Endothelial cell of umbilical vein (primary cell): ENCODE measurements at regions not wholly inside any gene's neighbourhood (a gene's known extent, or its start where the extent isn't known, plus 50 kb on each side); places are given as distances from the start of the nearest gene placed in this dataset.

ENCODE experiments used
- BruUV-seq: library from RNA; stranded (reverse); fragments of 400-500 nt; replicated peaks from 2 replicates; lab custom pipeline; 2021; lab: Mats Ljungman, UMichigan
- CTCF ChIA-PET: fragments of 300-600, 350-600 bp; sonication (Branson Sonifier 250); formaldehyde crosslinking; loops from one replicate; lab custom pipeline; 2021; ENCODE audit warnings: antibody characterized with exemption, inconsistent platforms; lab: Charles Lee
- POLR2A ChIA-PET: fragments of 300-600, 350-600 bp; sonication (Branson Sonifier 250); formaldehyde crosslinking; loops from one replicate; lab custom pipeline; 2021; ENCODE audit warnings: antibody characterized with exemption, inconsistent platforms; lab: Charles Lee
- DNase-seq: peaks from one replicate; pipeline ENCODE4 v3.0.0-alpha.2; 2011; ENCODE audit warnings: low read depth, low spot score
- FAIRE-seq: peaks from 2 replicates; lab custom pipeline; 2011; peaks lifted over from hg19 to GRCh38; lab: Jason Lieb, UNC
- H2AFZ ChIP-seq: 2 replicates; pipeline ENCODE4 v1.6.0; 2012; ENCODE audit warnings: low read depth, low read length, control low read depth, inconsistent platforms
- H3K27ac ChIP-seq: 2 replicates; pipeline ENCODE4 v1.5.1; 2011; ENCODE audit warnings: low read depth, mild to moderate bottlenecking, control low read depth, low read length, moderate library complexity; ENCODE audit not compliant: insufficient read depth
- H3K27me3 ChIP-seq, 2 experiments: 2 replicates each; pipeline versions ENCODE4 v1.6.0 to v1.6.1; 2011; ENCODE audit warnings: low read length in 2 of 2, mixed read lengths in 1 of 2; ENCODE audit not compliant: control insufficient read depth in 2 of 2, insufficient read depth in 2 of 2
- H3K36me3 ChIP-seq, 2 experiments: 2 replicates in 1 of 2; 3 replicates in 1 of 2; pipeline ENCODE4 v1.5.1; 2011; ENCODE audit warnings: low read length in 2 of 2, mild to moderate bottlenecking in 1 of 2, moderate library complexity in 1 of 2; ENCODE audit not compliant: control insufficient read depth in 2 of 2, insufficient read depth in 2 of 2; ENCODE audit errors: extremely low read depth in 1 of 2
- H3K4me1 ChIP-seq: 3 replicates; pipeline ENCODE4 v1.5.1; 2011; ENCODE audit warnings: mild to moderate bottlenecking, low read length; ENCODE audit not compliant: control insufficient read depth, insufficient read depth; ENCODE audit errors: extremely low read depth
- H3K4me2 ChIP-seq: 2 replicates; pipeline ENCODE4 v1.6.1; 2011; ENCODE audit warnings: low read length, control low read depth, mixed read lengths; ENCODE audit not compliant: insufficient read depth
- H3K4me3 ChIP-seq, 3 experiments: fragments of 200-600 bp in 1 of 3; sonication (generic), shearing (Covaris generic) in 1 of 3; replicated peaks in 1 of 3; 2 replicates each; pipeline ENCODE4 v1.5.1; 2011 to 2016; ENCODE audit warnings: control low read depth in 3 of 3, low read length in 3 of 3, mild to moderate bottlenecking in 2 of 3, inconsistent platforms in 1 of 3, low read depth in 1 of 3, moderate library complexity in 1 of 3; ENCODE audit not compliant: insufficient read depth in 1 of 3
- H3K79me2 ChIP-seq: 2 replicates; pipeline ENCODE4 v1.6.0; 2012; ENCODE audit warnings: low read length, inconsistent platforms; ENCODE audit not compliant: control insufficient read depth, insufficient read depth
- H3K9ac ChIP-seq: replicated peaks from 2 replicates; pipeline ENCODE3; 2011; ENCODE audit warnings: low read length, control low read depth; ENCODE audit not compliant: insufficient read depth; ENCODE audit errors: extremely low read depth
- H3K9me1 ChIP-seq: replicated peaks from 3 replicates; pipeline ENCODE4 v1.6.0; 2011; ENCODE audit warnings: mild to moderate bottlenecking, low read length; ENCODE audit not compliant: control insufficient read depth, insufficient read depth; ENCODE audit errors: extremely low read depth
- H3K9me3 ChIP-seq: replicated peaks from 2 replicates; pipeline ENCODE4 v1.5.1; 2012; ENCODE audit warnings: low read length, inconsistent platforms; ENCODE audit not compliant: control insufficient read depth, insufficient read depth
- H4K20me1 ChIP-seq: replicated peaks from 2 replicates; pipeline ENCODE3; 2011; ENCODE audit warnings: mild to moderate bottlenecking, low read length; ENCODE audit not compliant: control insufficient read depth, insufficient read depth; ENCODE audit errors: extremely low read depth
- CTCF ChIP-seq, 2 donors: IDR thresholded peaks; 1 replicate in 1 of 2; 2 replicates in 1 of 2; pipeline ENCODE4 v1.5.1; 2011; ENCODE audit warnings: low read length in 2 of 2, mild to moderate bottlenecking in 2 of 2, moderate library complexity in 2 of 2, control low read depth in 1 of 2, inconsistent platforms in 1 of 2, low read depth in 1 of 2; ENCODE audit not compliant: insufficient read depth in 1 of 2; ENCODE audit errors: extremely low read depth in 1 of 2
- EZH2 ChIP-seq: IDR thresholded peaks from 2 replicates; pipeline ENCODE4 v1.6.1; 2012; ENCODE audit warnings: borderline replicate concordance, low read depth, mild to moderate bottlenecking, moderate library complexity, low read length, inconsistent platforms; ENCODE audit not compliant: severe bottlenecking
- FOS ChIP-seq: IDR thresholded peaks from 2 replicates; pipeline ENCODE4 v1.6.1; 2011; ENCODE audit warnings: mild to moderate bottlenecking, low read length, moderate library complexity, borderline replicate concordance; ENCODE audit not compliant: insufficient read depth
- GATA2 ChIP-seq: IDR thresholded peaks from 2 replicates; pipeline ENCODE4 v1.7.0; 2011; ENCODE audit warnings: low read depth, mild to moderate bottlenecking, moderate library complexity, mixed read lengths, low read length; ENCODE audit not compliant: insufficient read length, insufficient read depth
- JUN ChIP-seq: IDR thresholded peaks from 2 replicates; pipeline ENCODE4 v1.6.1; 2011; ENCODE audit warnings: borderline replicate concordance, low read depth; ENCODE audit not compliant: insufficient read length, insufficient read depth
- MYC ChIP-seq: IDR thresholded peaks from one replicate; pipeline ENCODE4 v1.6.1; 2011; ENCODE audit warnings: mild to moderate bottlenecking, low read depth, low read length
- POLR2A ChIP-seq: IDR thresholded peaks from 2 replicates; pipeline ENCODE4 v1.6.1; 2012; ENCODE audit warnings: low read depth, mild to moderate bottlenecking, control low read depth, low read length
- POLR2AphosphoS5 ChIP-seq: IDR thresholded peaks from 2 replicates; pipeline ENCODE4 v1.6.1; 2012; ENCODE audit warnings: low read depth, mild to moderate bottlenecking, control low read depth, low read length, moderate library complexity; ENCODE audit not compliant: insufficient read depth
- dilution Hi-C: fragments of 300-500 bp; cut with MboI; formaldehyde crosslinking; loops from one replicate; pipeline ENCODE4 v1.15.0; 2019; ENCODE audit warnings: low sequenced_read_pairs; ENCODE audit not compliant: extremely low pct_ligation_motif_present
- intact Hi-C: fragments of 100-400 bp; cut with micrococcal nuclease; formaldehyde crosslinking; loops from one replicate; pipeline ENCODE4 v1.10.0; 2022
- TF ChIP-seq, protein P1 (sequence below): IDR thresholded peaks from 2 replicates; pipeline ENCODE4 v1.6.1; 2011; ENCODE audit not compliant: insufficient read depth, insufficient read length

- H3K9ac ChIP-seq = no peak overlapping the region
- H3K27me3 ChIP-seq = no peaks in the 10 kb centered on the region
- FAIRE-seq (peak; percentile 63), DNase-seq (peak; percentile 69)
- peak overlapping the region; percentile 50 for H3K27ac ChIP-seq
- peak; percentile 77 for TF ChIP-seq GATA2
- TF ChIP-seq FOS = peak; percentile 56
- peak; percentile 66 for TF ChIP-seq POLR2AphosphoS5
- no peak for TF ChIP-seq EZH2
- dilution Hi-C loops (no loop called here), intact Hi-C loops (loop anchor here (1.0 kb wide), 2 partner anchors 16 to 38 kb away; no protein-coding TSS in a partner anchor)
- H3K36me3 ChIP-seq = no peaks in the 10 kb centered on the region
- ChIA-PET CTCF (interaction anchor here (0.7 to 2.3 kb wide), 2 partner anchors 22 to 95 kb away, joined by 5 to 6 read pairs; no protein-coding TSS in a partner anchor), POLR2A (no interaction called here)
- no peaks in the 10 kb centered on the region for H4K20me1 ChIP-seq
- H2AFZ ChIP-seq = no peak overlapping the region
- H3K4me2 ChIP-seq = peak overlapping the region; percentile 6
- no peaks in the 10 kb centered on the region for H3K9me3 ChIP-seq
- H3K9me1 ChIP-seq = no peaks in the 10 kb centered on the region
- H3K79me2 ChIP-seq = no peaks in the 10 kb centered on the region
- peaks cover 5% of the 10 kb centered on the region for H3K4me1 ChIP-seq
- H3K4me3 ChIP-seq = no peak overlapping the region
- no TSS peak for BruUV-seq
Measured at GRCh38 chr2:217261452-217261851, 401.6 kb upstream of the TNP1 start.

DNA sequence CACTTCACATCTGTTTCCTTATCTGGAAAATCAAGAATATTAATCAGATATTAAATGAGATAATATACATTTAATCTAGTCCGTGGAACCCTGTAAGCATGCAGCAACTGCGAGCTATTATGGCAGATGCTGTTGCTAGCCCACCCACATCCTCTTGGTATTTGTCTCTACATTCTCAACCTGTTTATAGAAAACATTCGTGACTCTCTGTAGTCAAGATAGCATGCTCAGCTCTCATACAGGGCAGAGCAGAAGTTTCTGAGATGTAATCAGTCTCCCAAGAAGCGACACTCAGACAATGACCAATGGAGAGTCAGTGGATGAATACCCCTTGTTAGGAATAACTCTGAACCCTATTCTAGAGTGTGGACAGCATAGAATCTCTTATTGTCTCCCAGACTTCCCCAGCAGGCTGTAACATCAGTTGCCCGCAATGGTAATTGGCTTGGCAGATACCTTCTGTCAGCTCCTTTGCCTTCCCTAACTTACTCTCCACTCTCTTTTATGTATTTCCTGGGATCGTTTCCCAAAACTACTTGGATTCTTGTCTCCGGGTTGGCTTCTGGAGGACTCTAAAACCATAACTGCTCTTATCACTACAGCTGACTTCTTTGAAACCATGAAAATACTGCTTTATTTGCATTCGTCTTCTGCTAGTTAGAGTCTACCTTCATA lies 400.7 kb upstream of the TNP1 start:
- FAIRE-seq = no peak
- ChIA-PET CTCF (interaction anchor here (0.7 to 2.3 kb wide), 2 partner anchors 21 to 94 kb away, joined by 5 to 6 read pairs; no protein-coding TSS in a partner anchor), POLR2A (no interaction called here)
- dilution Hi-C loops (no loop called here), intact Hi-C loops (loop anchor here (1.0 kb wide), 2 partner anchors 17 to 37 kb away; no protein-coding TSS in a partner anchor)
- Histone ChIP-seq H3K79me2 (no peaks in the 10 kb centered on the region), H3K4me3 (no peak overlapping the region), H3K9me3 (no peaks in the 10 kb centered on the region), H3K36me3 (no peaks in the 10 kb centered on the region), H3K9me1 (no peaks in the 10 kb centered on the region), H3K4me1 (peaks cover 5% of the 10 kb centered on the region), H2AFZ (no peak overlapping the region), H3K4me2 (no peak overlapping the region), H4K20me1 (no peaks in the 10 kb centered on the region), H3K27ac (peak overlapping the region; percentile 12), H3K27me3 (no peaks in the 10 kb centered on the region), H3K9ac (no peak overlapping the region)
- TF ChIP-seq FOS (no peak), MYC (no peak), CTCF (IDR thresholded peaks at IDR 0.05; ENCODE audit: extremely low read depth in 1 of 2, insufficient read depth in 1 of 2, low read depth in 1 of 2, low read length in 2 of 2) (no peak), POLR2AphosphoS5 (no peak), POLR2A (no peak), EZH2 (no peak), JUN (no peak), GATA2 (no peak)
- TF ChIP-seq, protein P1, sequence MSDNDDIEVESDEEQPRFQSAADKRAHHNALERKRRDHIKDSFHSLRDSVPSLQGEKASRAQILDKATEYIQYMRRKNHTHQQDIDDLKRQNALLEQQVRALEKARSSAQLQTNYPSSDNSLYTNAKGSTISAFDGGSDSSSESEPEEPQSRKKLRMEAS = no peak
- no peak for DNase-seq
- no TSS peak for BruUV-seq
